Adrenal gland (tissue), 9 donors: ENCODE measurements at regions not wholly inside any gene's neighbourhood (a gene's known extent, or its start where the extent isn't known, plus 50 kb on each side); places are given as distances from the start of the nearest gene placed in this dataset.

Experiments
- DNase-seq, 7 donors: peaks; one replicate each; pipeline ENCODE4 v3.0.0-alpha.2; 2019 to 2020
- H3K27ac ChIP-seq, 5 donors: fragments of 200-600 bp; sonication (generic) in 4 of 5; 1 replicate in 3 of 5; 2 replicates in 2 of 5; pipeline versions ENCODE4 v1.5.1 to v1.8.0; 2016 to 2020; ENCODE audit warnings: mild to moderate bottlenecking in 1 of 5
- H3K27me3 ChIP-seq: fragments of 200-600 bp; 2 replicates; pipeline ENCODE4 v1.8.0; 2021
- H3K36me3 ChIP-seq, 2 donors: fragments of 200-600 bp; replicated peaks in 1 of 2; 1 replicate in 1 of 2; 2 replicates in 1 of 2; pipeline versions ENCODE4 v1.5.1 to v1.8.0; 2018 to 2022
- H3K4me1 ChIP-seq, 2 donors: fragments of 200-600 bp; replicated peaks in 1 of 2; 1 replicate in 1 of 2; 2 replicates in 1 of 2; pipeline versions ENCODE4 v1.5.1 to v1.8.0; 2018 to 2021
- H3K4me3 ChIP-seq, 4 donors: fragments of 200-600 bp; sonication (generic) in 3 of 4; one replicate each; pipeline ENCODE4 v1.5.1; 2016 to 2018
- H3K9me3 ChIP-seq, 3 donors: fragments of 200-600 bp; sonication (generic) in 1 of 3; replicated peaks in 1 of 3; 1 replicate in 2 of 3; 2 replicates in 1 of 3; pipeline versions ENCODE4 v1.5.1 to v1.8.0; 2016 to 2021
- CTCF ChIP-seq, 6 experiments: fragments of 450-650 bp in 4 of 6; fragments of 200-600 bp in 2 of 6; sonication (generic) in 1 of 6; IDR thresholded peaks; 1 replicate in 5 of 6; 2 replicates in 1 of 6; pipeline versions ENCODE4 v1.5.1 to v1.8.0; 2016 to 2021; ENCODE audit warnings: antibody characterized with exemption in 6 of 6, mild to moderate bottlenecking in 2 of 6, moderate library complexity in 1 of 6
- POLR2A ChIP-seq, 2 donors: fragments of 450-650 bp; IDR thresholded peaks; one replicate each; pipeline ENCODE4 v1.6.1; 2017; ENCODE audit warnings: antibody characterized with exemption in 2 of 2, mild to moderate bottlenecking in 2 of 2, moderate library complexity in 1 of 2
- WGBS, 4 donors: extraction: QIAGEN DNeasy Blood & Tissue Kit in 2 of 4; methylation state at CpG; one replicate each; pipeline versions ENCODE4 v1.1.5 to v1.1.7; 2013 to 2017; 5-methylcytosine and 5-hydroxymethylcytosine counted together
- intact Hi-C, 2 donors: fragments of 100-400 bp; cut with DNase I; formaldehyde crosslinking; loops; one replicate each; pipeline versions ENCODE4 v1.14.1 to v1.15.0; 2022 to 2023
- donor health status: healthy with polysubstance abuse.
- donor health status: Bipolar disorder and iron deficiency.
- donor health status: DM: yes; HTN: yes; CAD: no.
- donor health status: DM: no; HTN: no; CAD: no.
- donor health status: DM: no; HTN: no; CAD: no.

GRCh38 chr4:116942315-116942714, 143.1 kb downstream of the TRAM1L1 start:
- Histone ChIP-seq H3K9me3 (no peaks in the 10 kb centered on the region), H3K36me3 (no peaks in the 10 kb centered on the region), H3K4me1 (no peaks in the 10 kb centered on the region), H3K27ac (no peak overlapping the region), H3K27me3 (no peaks in the 10 kb centered on the region), H3K4me3 (no peak overlapping the region)
- TF ChIP-seq CTCF (IDR thresholded peaks at IDR 0.05) (no peak), POLR2A (IDR thresholded peaks at IDR 0.05) (no peak)
- intact Hi-C loops: no loop called here
- no peak for DNase-seq
- 19 to 36% (median 31%) methylated on average over 3 of the region's 3 CpGs for WGBS, 4 donors

GRCh38 chr4:116930329-116930728, 155.0 kb downstream of the TRAM1L1 start:
- no peaks in the 10 kb centered on the region for H3K4me1 ChIP-seq
- 38 to 67% (median 50%) methylated on average over 1 of the region's 1 CpG for WGBS, 4 donors
- no peak overlapping the region for H3K4me3 ChIP-seq
- DNase-seq: no peak
- H3K9me3 ChIP-seq: no peaks in the 10 kb centered on the region
- intact Hi-C loops: no loop called here
- no peak overlapping the region for H3K27ac ChIP-seq
- TF ChIP-seq POLR2A (IDR thresholded peaks at IDR 0.05): no peak
- TF ChIP-seq CTCF (IDR thresholded peaks at IDR 0.05): no peak
- H3K36me3 ChIP-seq: no peaks in the 10 kb centered on the region
- H3K27me3 ChIP-seq: no peaks in the 10 kb centered on the region

- no peaks in the 10 kb centered on the region for H3K4me1 ChIP-seq
- no peak for TF ChIP-seq POLR2A (IDR thresholded peaks at IDR 0.05)
- TF ChIP-seq CTCF (IDR thresholded peaks at IDR 0.05): no peak
- WGBS, 4 donors: 84 to 95% (median 90%) methylated on average over 2 of the region's 2 CpGs
- no peak for DNase-seq
- intact Hi-C loops: no loop called here
- no peaks in the 10 kb centered on the region for H3K9me3 ChIP-seq
- no peak overlapping the region for H3K4me3 ChIP-seq
- H3K36me3 ChIP-seq: no peaks in the 10 kb centered on the region
- H3K27ac ChIP-seq: no peak overlapping the region
- H3K27me3 ChIP-seq: peaks cover 12% of the 10 kb centered on the region
These were observed 158.6 kb downstream of the TRAM1L1 start for GRCh38 chr4:116926631-116927295.

- no peaks in the 10 kb centered on the region for H3K4me1 ChIP-seq
- no peak overlapping the region for H3K27ac ChIP-seq
- no peaks in the 10 kb centered on the region for H3K36me3 ChIP-seq
- DNase-seq: no peak
- 4 to 9% (median 8%) methylated on average over 8 to 51 of the region's 51 CpGs for WGBS, 4 donors
- H3K9me3 ChIP-seq: no peaks in the 10 kb centered on the region
- no peak for TF ChIP-seq POLR2A (IDR thresholded peaks at IDR 0.05)
- TF ChIP-seq CTCF (IDR thresholded peaks at IDR 0.05): no peak
- intact Hi-C loops: no loop called here
- peaks cover 12% of the 10 kb centered on the region for H3K27me3 ChIP-seq
- H3K4me3 ChIP-seq: no peak overlapping the region
These were observed 159.4 kb downstream of the TRAM1L1 start for GRCh38 chr4:116925900-116926457.
